GM12892 (cell line): ENCODE measurements at regions not wholly inside any gene's neighbourhood (a gene's known extent, or its start where the extent isn't known, plus 50 kb on each side); places are given as distances from the start of the nearest gene placed in this dataset.
"Not testable (repeated sequence)": the region's sequence is repeated elsewhere in the genome, so short reads cannot be mapped to it uniquely, and the experiment has no call there.

ENCODE experiments used
- DNase-seq: peaks from one replicate; pipeline ENCODE4 v3.0.0; 2011; ENCODE audit not compliant: insufficient read length
- FAIRE-seq: peaks from 2 replicates; lab custom pipeline; 2011; peaks lifted over from hg19 to GRCh38; lab: Jason Lieb, UNC
- POLR2A ChIP-seq: IDR thresholded peaks from 2 replicates; pipeline ENCODE4 v1.6.1; 2011; ENCODE audit warnings: low read depth, low read length, control low read depth
- POLR2AphosphoS5 ChIP-seq: IDR thresholded peaks from 2 replicates; pipeline ENCODE4 v1.6.1; 2011; ENCODE audit warnings: low read depth, low read length, control low read depth
- TAF1 ChIP-seq: IDR thresholded peaks from 2 replicates; pipeline ENCODE4 v1.6.1; 2011; ENCODE audit warnings: low read depth, mild to moderate bottlenecking, control low read depth, low read length, borderline replicate concordance

DNA sequence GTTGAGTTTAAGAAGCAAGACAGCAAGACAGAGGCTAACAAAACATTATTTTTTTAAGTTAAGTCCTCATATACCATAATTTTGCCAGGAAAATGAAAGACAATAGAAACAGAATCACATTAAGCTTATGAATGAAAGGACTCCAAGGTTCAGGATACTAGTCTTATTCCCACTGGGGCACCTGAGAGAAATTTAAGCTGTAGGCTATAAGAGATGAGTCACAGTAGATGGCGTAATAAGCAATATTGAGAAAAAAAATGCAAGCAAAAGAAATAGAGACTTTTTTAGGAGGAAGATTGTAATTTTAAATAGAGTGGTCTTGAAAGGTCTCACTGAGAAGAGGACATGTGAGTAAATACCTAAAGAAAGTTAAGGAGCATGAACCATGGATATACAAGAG lies 57.1 kb upstream of the KIF2B start:
- FAIRE-seq = no peak
- DNase-seq = no peak
- TF ChIP-seq POLR2AphosphoS5 (no peak), TAF1 (no peak), POLR2A (no peak)

DNA sequence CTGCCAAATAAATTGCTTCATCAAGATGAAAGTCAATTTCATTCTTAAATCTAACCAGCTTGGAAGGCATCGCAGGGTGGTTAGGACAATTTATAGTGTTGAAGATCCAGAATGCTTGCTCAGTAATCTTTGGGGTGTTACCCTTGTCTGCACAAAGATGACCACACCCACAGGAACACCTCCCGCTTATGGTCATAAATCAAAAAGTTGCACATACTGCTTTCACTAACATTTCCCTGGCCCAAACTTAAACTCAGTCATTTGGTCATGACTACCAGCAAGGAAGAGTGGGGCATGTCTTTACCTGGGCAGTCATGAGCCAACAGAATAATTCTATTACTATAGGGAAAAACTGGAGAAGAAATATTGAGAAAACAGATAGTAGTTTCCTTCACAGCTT lies 57.6 kb upstream of the KIF2B start:
- FAIRE-seq (no peak), DNase-seq (no peak)
- TF ChIP-seq TAF1 (no peak), POLR2A (no peak), POLR2AphosphoS5 (no peak)

DNA sequence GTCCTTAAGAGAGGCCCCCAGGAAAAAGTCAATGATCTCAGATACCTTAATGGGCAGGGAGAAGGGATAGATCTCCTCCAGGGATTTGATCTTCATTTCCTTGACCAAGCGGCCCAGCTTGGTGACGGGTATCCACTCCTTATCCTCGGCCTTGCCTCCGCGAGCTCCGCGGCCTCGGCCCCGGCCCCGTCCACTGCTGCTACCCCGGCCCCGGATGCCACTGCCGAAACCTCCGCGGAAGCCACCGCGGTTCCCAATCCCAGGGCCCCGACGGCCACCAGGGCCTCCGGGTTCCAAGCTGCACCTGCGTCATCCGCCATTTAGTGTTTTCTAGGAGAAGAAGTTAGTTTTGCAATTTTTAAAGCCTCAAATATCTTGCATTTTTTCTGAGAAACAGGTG lies 65.2 kb upstream of the KIF2B start:
- DNase-seq (no peak), FAIRE-seq (no peak)
- no peak for TF ChIP-seq POLR2A
- TF ChIP-seq TAF1 = no peak
- TF ChIP-seq POLR2AphosphoS5 = no peak

DNA sequence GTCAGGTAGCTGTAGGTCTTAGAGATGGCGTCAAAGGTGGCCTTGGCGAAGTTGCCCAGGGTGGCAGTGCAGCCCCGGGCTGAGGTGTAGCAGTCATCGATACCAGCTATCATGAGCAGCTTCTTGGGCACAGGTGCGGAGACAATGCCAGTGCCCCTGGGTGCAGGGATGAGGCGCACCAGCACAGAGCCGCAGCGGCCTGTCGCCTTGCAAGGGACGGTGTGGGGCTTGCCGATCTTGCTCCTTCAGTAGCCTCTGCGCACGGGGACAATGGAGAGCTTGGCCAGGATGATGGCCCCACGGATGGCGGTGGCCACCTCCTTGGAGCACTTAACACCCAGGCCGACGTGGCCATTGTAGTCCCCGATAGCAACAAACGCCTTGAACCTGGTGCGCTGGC lies 65.6 kb upstream of the KIF2B start:
- not testable (repeated sequence) for FAIRE-seq, DNase-seq

DNA sequence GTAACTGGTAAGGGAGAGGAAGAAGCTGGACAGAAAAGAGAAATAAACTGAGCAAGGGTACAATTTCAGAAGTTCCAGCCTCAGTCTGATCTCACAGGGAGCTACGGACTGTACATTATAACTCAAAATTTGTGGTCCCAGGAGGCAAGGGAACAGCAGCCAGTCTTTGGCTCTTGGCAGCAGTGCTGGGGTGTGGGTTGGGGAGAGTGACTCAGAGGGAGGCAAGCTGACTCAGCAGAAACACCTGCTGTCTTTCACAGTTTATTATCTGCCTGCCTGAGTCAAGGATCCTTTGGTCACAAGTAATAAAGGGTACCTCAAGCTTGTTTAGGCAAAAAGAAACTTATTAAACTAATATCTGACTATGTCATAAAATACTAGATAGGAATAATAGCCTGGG lies 73.5 kb upstream of the KIF2B start:
- FAIRE-seq = no peak
- no peak for DNase-seq

DNA sequence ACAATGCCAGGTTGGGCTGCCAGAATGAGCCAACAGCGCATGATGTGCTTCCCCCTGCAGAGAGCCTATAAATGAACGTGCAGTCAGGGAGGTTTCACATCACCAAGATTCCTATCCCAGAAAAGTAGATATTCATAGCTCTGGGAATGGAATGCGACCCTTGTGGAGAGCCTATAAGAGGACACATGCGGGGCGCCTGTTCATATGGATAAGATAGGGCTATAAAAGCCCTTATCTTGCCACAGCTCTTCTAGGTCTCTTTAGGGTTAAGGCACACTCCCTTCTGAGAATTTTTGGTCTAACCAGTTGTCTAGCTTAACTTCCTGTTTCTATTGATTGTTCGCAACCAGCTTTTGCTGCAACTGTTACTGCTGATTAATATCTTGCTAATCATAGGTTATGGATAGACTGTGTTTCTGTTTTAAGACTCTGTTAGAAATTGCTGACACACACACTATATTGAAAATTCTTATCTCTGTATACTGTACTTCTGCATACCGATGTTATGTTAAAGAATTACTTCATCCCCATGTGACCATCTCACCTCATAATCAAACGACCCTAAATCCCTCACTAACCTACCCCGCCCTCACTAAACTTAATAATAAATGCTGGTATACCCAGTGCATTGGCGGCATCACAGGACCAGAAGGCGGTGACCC lies 74.4 kb upstream of the KIF2B start:
- DNase-seq = not testable (repeated sequence)

More for the DNA sequence above, 73.5 kb upstream of the KIF2B start:
- TF ChIP-seq POLR2AphosphoS5 (no peak), TAF1 (no peak)

DNA sequence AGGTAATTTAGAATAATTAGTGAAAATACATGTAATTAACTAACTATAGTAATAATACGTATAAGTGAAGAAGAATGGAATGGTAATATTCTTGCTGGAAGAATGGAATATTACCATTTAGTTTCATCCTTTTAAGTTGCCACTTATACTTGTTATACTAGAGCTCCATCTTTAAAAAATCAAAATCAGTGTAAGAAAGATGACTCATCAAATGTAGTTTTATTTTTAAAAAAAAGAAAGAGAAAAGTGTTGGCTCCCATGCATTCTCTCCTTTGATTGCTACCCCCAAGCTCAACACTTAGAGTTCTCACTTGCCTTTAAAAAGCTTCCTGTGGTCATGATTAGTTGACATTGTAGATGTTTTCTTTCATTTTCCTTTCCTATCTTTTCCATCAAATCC lies 82.4 kb upstream of the KIF2B start:
- DNase-seq (no peak), FAIRE-seq (no peak)
- TF ChIP-seq POLR2A (no peak), TAF1 (no peak), POLR2AphosphoS5 (no peak)

More for the DNA sequence above, 74.4 kb upstream of the KIF2B start:
- FAIRE-seq = not testable (repeated sequence)

DNA sequence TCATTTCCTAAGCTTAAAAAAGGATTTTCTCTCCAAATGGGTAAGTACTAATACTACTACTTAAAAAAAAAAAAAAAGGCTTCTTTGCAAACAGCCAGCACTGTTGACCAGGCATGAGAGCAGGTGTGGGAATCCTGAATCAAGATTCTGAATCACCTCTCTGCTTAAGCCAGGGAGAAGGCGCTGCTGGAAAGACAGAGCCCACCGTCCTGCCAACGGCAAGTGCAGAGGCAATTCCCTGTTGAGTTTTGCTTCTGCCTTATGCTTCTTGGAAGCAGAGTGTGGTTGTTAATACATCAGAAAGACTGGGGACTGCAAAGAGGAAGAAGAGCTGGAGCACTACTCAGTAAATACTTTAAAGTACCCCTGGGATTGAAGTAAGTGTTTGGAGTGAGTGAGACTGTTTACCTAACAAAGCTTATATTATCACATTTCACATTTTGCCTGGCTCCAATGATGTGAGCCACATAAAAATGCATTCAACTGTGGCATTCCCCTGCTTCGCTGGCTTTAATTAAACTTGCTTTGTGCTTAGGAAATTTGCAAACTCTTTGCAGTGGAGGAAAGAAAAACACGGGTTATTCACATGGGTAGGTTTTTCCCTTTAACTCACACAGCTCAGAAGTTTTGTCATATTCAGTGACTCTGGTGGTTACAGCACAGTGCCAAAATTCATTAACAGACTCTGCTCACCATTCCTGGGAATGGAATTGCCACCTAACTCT lies 86.0 kb upstream of the KIF2B start:
- DNase-seq (no peak), FAIRE-seq (no peak)
- TF ChIP-seq POLR2A = no peak
- no peak for TF ChIP-seq POLR2AphosphoS5
- TF ChIP-seq TAF1 = no peak

DNA sequence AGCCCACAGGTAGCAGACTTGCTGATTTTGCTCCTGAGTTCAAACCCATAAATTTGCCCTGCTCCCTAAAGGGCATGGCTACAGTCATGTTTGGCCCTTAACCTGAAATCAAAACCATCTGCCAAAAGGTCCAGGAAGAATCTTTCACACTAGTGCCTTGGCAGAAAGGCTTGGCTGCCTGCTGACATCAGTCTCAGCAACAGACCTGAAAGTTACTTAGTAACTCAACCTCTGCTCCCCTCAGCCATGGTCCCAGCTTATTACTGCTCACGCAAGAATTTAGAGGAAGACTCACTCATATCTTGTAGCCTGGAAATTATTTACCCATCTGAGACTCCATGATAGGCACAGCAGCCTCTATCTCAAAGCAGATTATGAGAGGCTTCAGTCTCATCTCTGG lies 98.0 kb upstream of the KIF2B start:
- DNase-seq = no peak
- FAIRE-seq = no peak
- TF ChIP-seq TAF1 = no peak
- TF ChIP-seq POLR2A = no peak
- TF ChIP-seq POLR2AphosphoS5 = no peak

DNA sequence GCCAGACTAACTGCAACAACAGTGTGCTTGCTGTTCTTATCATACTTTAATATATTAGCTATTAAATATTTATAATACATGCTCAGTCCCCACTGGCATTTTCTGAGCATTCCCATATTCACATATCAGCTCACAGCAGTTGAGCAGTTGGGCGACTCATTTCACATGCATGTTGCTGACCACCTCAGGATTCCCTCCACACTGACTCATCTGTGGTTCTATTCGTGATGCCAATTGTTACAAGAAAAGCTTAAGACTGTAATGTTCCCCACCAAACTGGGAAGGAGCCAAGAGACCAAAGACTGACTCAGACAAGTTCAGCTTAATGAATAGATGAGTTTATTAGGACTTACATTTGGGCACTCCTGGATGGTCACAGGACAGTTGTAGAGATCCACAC lies 100.3 kb upstream of the KIF2B start:
- DNase-seq = no peak
- no peak for FAIRE-seq
- no peak for TF ChIP-seq TAF1
- TF ChIP-seq POLR2A = no peak
- TF ChIP-seq POLR2AphosphoS5 = no peak

DNA sequence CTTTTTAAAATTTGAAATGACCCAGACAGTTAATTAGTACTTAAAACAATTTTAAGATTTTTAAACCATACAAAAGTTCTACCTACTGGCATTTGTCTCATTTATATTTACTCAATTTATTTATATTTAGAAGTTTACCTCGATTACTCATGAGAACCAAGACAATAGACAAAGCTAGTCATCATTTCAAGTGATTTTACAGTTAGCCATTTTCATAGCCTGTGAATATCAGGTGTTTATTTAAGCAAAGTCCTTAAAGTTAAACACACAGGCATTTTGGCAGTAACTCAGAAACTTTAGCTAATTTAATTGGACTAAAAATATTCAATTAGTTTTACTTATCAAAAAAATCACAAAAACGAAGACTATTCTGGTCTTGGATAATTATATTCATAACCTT lies 101.6 kb upstream of the KIF2B start:
- DNase-seq = no peak
- no peak for FAIRE-seq

DNA sequence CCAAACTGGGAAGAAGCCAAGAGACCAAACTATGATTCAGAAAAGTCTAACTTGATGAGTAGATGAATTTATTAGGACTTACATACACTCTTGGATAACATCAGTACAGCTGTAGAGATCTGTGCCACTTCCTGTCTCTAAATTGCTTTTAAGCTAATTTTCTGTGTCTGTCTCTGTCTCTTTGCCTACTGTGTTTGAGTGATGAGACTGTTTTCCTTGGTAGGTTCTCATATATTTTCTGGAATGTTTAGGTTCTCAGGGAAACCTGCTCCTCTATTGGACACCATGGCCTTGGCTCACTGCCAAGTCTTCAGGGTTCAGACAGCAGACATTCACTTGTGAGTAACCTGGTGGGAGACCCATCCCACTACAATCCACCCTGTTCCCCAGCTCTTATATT lies 103.5 kb upstream of the KIF2B start:
- FAIRE-seq = no peak
- TF ChIP-seq POLR2A = no peak
- TF ChIP-seq TAF1 = no peak

More for the DNA sequence above, 101.6 kb upstream of the KIF2B start:
- no peak for TF ChIP-seq POLR2AphosphoS5
- no peak for TF ChIP-seq POLR2A
- no peak for TF ChIP-seq TAF1

DNA sequence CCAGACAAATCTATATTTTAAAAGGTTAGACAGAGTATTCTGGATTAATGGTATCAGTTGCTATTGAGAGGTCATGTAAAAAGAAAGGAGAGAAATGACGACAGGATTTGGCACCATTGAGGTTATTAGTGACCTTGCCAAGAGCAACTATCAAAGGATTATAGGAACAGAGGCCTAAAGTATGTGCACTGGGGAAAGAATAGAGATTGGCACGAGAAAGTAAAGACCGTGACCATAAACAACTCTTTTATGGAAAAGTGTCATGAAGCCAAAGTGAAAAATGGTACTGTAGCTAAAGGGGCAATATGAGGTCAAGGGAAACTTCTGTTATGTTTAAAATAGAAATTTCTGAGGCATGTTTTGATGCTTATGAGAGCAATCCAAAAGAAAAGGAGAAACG lies 115.2 kb upstream of the KIF2B start:
- FAIRE-seq = no peak
- DNase-seq = no peak

More for the DNA sequence above, 103.5 kb upstream of the KIF2B start:
- DNase-seq = no peak

More for the DNA sequence above, 115.2 kb upstream of the KIF2B start:
- TF ChIP-seq POLR2AphosphoS5 = no peak
- TF ChIP-seq TAF1 = no peak
- no peak for TF ChIP-seq POLR2A
